ENCODE measurements at regions not wholly inside any gene's neighbourhood (a gene's known extent, or its start where the extent isn't known, plus 50 kb on each side); places are given as distances from the start of the nearest gene placed in this dataset.

- TF ChIP-seq ELF4 (IDR thresholded peaks at IDR 0.05) (no peak), SP1 (IDR thresholded peaks at IDR 0.05) (no peak), PKNOX1 (IDR thresholded peaks at IDR 0.05) (no peak), HDGF (IDR thresholded peaks at IDR 0.05; ENCODE audit: borderline replicate concordance) (no peak), BHLHE40 (IDR thresholded peaks at IDR 0.05; ENCODE audit: borderline replicate concordance) (no peak), SUZ12 (IDR thresholded peaks at IDR 0.05) (no peak), ARNT (IDR thresholded peaks at IDR 0.05) (no peak), LEF1 (IDR thresholded peaks at IDR 0.05; ENCODE audit: borderline replicate concordance) (no peak), TARDBP (IDR thresholded peaks at IDR 0.05) (no peak), NFRKB (IDR thresholded peaks at IDR 0.05) (no peak), FOXA1 (IDR thresholded peaks at IDR 0.05) (no peak), CTBP1 (IDR thresholded peaks at IDR 0.05; ENCODE audit: borderline replicate concordance) (no peak)
These were observed 63.3 kb upstream of the STK17B start for GRCh38 chr2:196234672-196235071.

All from HEK293T (cell line).